OCI-LY1 (cell line): ENCODE measurements at regions not wholly inside any gene's neighbourhood (a gene's known extent, or its start where the extent isn't known, plus 50 kb on each side); places are given as distances from the start of the nearest gene placed in this dataset.

Source experiments
- EZH2 ChIP-seq: fragments of 200-600 bp; sonication (generic), shearing (Covaris generic); IDR thresholded peaks from 2 replicates; pipeline ENCODE4 v1.8.0; 2017; ENCODE audit warnings: borderline replicate concordance, mixed run types, mild to moderate bottlenecking, antibody characterized with exemption, low read length, moderate library complexity, mixed read lengths
- TF ChIP-seq, protein P1 (sequence below): fragments of 200-600 bp; sonication (generic), shearing (Covaris generic); IDR thresholded peaks from 2 replicates; pipeline ENCODE4 v1.5.1; 2017; ENCODE audit warnings: mild to moderate bottlenecking, antibody characterized with exemption, low read length, moderate library complexity, mixed read lengths

DNA sequence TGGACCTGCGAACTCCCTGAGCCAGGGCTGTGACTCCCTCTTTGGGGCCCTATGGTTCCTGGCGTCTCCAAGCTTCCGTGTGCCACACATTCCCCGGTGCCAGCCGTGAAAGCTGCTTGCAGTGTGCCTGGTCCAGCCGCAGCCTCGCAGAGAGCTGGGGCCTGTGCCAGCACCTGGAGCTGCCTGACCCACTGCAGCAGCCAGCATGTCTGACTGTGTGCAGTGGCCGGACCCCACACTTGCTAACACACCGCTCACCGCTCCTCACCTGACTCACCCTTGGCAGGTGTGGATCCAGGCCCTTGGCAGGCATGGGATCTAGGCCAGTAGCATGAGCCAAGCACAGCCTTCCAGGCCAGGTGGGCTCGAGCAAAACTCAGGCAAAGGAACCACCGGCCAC, 227.5 kb downstream of the OTOR start:
- TF ChIP-seq, protein P1, sequence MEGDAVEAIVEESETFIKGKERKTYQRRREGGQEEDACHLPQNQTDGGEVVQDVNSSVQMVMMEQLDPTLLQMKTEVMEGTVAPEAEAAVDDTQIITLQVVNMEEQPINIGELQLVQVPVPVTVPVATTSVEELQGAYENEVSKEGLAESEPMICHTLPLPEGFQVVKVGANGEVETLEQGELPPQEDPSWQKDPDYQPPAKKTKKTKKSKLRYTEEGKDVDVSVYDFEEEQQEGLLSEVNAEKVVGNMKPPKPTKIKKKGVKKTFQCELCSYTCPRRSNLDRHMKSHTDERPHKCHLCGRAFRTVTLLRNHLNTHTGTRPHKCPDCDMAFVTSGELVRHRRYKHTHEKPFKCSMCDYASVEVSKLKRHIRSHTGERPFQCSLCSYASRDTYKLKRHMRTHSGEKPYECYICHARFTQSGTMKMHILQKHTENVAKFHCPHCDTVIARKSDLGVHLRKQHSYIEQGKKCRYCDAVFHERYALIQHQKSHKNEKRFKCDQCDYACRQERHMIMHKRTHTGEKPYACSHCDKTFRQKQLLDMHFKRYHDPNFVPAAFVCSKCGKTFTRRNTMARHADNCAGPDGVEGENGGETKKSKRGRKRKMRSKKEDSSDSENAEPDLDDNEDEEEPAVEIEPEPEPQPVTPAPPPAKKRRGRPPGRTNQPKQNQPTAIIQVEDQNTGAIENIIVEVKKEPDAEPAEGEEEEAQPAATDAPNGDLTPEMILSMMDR: no peak
- no peak for TF ChIP-seq EZH2
